ENCODE measurements at regions not wholly inside any gene's neighbourhood (a gene's known extent, or its start where the extent isn't known, plus 50 kb on each side); places are given as distances from the start of the nearest gene placed in this dataset.

DNA sequence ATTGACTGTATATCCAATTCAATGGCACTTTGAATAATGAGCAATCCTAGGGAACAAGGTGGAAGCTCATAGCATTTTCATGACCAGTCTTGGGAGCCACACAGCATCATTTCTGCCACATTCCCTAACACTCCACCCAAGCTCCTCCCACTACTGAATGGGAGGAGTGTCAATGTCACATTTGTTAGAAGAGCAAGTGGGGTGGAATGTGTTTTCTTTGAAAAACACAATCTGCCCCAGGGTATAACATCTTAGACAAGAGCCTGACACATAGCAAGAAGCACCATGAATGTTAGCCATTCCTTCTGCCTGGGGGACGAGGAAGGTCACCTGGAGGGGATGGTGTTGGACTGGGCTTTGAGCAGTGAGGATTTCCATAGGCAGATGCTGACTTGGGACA is 258.3 kb upstream of the PMEPA1 start:
- TF ChIP-seq SMAD1 (IDR thresholded peaks at IDR 0.05; ENCODE audit: low read depth, partially characterized antibody), result no peak
- no peak for TF ChIP-seq POLR2A (IDR thresholded peaks at IDR 0.05; ENCODE audit: low read depth, low read length)
- TF ChIP-seq, protein P1, sequence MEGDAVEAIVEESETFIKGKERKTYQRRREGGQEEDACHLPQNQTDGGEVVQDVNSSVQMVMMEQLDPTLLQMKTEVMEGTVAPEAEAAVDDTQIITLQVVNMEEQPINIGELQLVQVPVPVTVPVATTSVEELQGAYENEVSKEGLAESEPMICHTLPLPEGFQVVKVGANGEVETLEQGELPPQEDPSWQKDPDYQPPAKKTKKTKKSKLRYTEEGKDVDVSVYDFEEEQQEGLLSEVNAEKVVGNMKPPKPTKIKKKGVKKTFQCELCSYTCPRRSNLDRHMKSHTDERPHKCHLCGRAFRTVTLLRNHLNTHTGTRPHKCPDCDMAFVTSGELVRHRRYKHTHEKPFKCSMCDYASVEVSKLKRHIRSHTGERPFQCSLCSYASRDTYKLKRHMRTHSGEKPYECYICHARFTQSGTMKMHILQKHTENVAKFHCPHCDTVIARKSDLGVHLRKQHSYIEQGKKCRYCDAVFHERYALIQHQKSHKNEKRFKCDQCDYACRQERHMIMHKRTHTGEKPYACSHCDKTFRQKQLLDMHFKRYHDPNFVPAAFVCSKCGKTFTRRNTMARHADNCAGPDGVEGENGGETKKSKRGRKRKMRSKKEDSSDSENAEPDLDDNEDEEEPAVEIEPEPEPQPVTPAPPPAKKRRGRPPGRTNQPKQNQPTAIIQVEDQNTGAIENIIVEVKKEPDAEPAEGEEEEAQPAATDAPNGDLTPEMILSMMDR (IDR thresholded peaks at IDR 0.05 in 2 of 3, conservative IDR thresholded peaks at IDR 0.05 in 1 of 3; ENCODE audit: control insufficient read depth in 2 of 3, extremely low read depth in 1 of 3, insufficient read depth in 1 of 3, low read depth in 3 of 3, low read length in 3 of 3), result no peak
- TF ChIP-seq, protein P2, sequence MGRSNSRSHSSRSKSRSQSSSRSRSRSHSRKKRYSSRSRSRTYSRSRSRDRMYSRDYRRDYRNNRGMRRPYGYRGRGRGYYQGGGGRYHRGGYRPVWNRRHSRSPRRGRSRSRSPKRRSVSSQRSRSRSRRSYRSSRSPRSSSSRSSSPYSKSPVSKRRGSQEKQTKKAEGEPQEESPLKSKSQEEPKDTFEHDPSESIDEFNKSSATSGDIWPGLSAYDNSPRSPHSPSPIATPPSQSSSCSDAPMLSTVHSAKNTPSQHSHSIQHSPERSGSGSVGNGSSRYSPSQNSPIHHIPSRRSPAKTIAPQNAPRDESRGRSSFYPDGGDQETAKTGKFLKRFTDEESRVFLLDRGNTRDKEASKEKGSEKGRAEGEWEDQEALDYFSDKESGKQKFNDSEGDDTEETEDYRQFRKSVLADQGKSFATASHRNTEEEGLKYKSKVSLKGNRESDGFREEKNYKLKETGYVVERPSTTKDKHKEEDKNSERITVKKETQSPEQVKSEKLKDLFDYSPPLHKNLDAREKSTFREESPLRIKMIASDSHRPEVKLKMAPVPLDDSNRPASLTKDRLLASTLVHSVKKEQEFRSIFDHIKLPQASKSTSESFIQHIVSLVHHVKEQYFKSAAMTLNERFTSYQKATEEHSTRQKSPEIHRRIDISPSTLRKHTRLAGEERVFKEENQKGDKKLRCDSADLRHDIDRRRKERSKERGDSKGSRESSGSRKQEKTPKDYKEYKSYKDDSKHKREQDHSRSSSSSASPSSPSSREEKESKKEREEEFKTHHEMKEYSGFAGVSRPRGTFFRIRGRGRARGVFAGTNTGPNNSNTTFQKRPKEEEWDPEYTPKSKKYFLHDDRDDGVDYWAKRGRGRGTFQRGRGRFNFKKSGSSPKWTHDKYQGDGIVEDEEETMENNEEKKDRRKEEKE (IDR thresholded peaks at IDR 0.05), result no peak
- no peak for TF ChIP-seq CBX3 (IDR thresholded peaks at IDR 0.05; ENCODE audit: borderline replicate concordance, low read depth)

Measured in GM12878 (cell line).